ACC112 (cell line): ENCODE measurements at regions not wholly inside any gene's neighbourhood (a gene's known extent, or its start where the extent isn't known, plus 50 kb on each side); places are given as distances from the start of the nearest gene placed in this dataset.

Source experiments
- H2AFZ ChIP-seq: fragments of 200-600 bp; sonication (generic); one replicate; pipeline ENCODE4 v1.6.0; 2017; ENCODE audit warnings: antibody characterized with exemption, low read length; ENCODE audit not compliant: unreplicated experiment
- H3K27ac ChIP-seq: fragments of 200-600 bp; sonication (generic); 2 replicates; pipeline ENCODE4 v1.5.1; 2014; ENCODE audit warnings: low read depth, mild to moderate bottlenecking, antibody characterized with exemption, low read length, moderate library complexity
- H3K27me3 ChIP-seq: fragments of 200-600 bp; sonication (generic); 2 replicates; pipeline ENCODE4 v1.6.1; 2014; ENCODE audit warnings: mild to moderate bottlenecking, antibody characterized with exemption, low read length, moderate library complexity, mixed read lengths; ENCODE audit not compliant: insufficient read depth
- H3K36me3 ChIP-seq: fragments of 200-600 bp; sonication (generic); 2 replicates; pipeline ENCODE4 v1.6.1; 2016; ENCODE audit warnings: mild to moderate bottlenecking, antibody characterized with exemption, low read length, moderate library complexity, mixed read lengths; ENCODE audit not compliant: insufficient read depth
- H3K4me1 ChIP-seq: fragments of 200-600 bp; sonication (generic); one replicate; pipeline ENCODE4 v1.6.1; 2016; ENCODE audit warnings: low read length, mixed read lengths; ENCODE audit not compliant: insufficient read depth, unreplicated experiment, control insufficient read depth
- H3K4me3 ChIP-seq: fragments of 200-600 bp; sonication (generic); 2 replicates; pipeline ENCODE4 v1.5.1; 2014; ENCODE audit warnings: mild to moderate bottlenecking, low read depth, low read length
- H3K79me2 ChIP-seq: fragments of 200-600 bp; sonication (generic); one replicate; pipeline ENCODE4 v1.6.0; 2016; ENCODE audit warnings: low read length; ENCODE audit not compliant: control insufficient read depth, unreplicated experiment, insufficient read depth

DNA sequence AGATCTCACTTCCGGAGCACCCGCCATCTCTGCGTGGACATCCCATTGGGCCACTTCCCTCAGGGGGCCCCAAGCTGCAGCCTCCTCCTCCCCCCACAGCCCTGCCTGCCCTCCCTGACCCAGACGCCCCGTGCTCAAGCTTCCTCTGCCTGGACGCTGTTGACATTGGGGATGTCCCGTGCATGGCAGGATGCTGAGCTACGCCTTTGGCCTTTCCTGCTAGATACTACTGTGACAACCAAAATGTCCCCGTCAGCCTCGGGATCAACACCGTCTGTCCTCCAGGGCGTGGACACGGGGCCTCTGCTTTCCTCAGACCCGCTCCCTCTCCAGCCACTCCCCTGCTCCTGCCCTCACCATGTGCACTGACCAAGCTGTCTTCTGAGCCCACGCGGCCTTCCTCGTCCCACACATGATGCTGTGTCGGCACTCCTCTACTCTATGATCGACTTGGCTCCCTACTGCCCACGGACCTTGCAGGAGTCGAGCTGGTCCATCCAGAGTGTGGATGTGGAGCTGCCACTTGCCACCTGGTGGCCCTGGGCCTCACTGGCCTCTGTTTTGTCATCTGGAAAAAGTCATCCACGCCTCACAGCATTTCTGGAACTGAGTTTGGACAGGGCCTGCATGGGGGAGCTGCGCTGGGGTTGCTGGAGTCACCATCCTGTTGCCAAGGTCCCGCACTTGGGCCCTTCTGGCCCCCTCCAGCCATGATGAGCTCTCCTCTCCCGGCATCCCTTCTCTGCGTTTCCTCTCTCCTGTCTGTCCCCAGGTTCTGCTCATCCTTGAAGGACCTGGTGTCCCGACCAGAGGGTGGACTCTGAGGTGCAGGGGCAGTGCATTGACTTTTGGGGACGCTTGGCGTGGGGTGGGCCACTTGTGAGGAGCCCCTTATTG, 221.7 kb upstream of the CIBAR2 start:
- no peaks in the 10 kb centered on the region for H3K27me3 ChIP-seq
- peaks cover 3% of the 10 kb centered on the region; the same call in 1 of the 2 replicates for H3K36me3 ChIP-seq
- no peaks in the 10 kb centered on the region for H3K79me2 ChIP-seq
- H3K4me3 ChIP-seq, result no peak overlapping the region
- H2AFZ ChIP-seq, result no peak overlapping the region
- no peak overlapping the region for H3K27ac ChIP-seq
- H3K4me1 ChIP-seq, result peaks cover 4% of the 10 kb centered on the region

DNA sequence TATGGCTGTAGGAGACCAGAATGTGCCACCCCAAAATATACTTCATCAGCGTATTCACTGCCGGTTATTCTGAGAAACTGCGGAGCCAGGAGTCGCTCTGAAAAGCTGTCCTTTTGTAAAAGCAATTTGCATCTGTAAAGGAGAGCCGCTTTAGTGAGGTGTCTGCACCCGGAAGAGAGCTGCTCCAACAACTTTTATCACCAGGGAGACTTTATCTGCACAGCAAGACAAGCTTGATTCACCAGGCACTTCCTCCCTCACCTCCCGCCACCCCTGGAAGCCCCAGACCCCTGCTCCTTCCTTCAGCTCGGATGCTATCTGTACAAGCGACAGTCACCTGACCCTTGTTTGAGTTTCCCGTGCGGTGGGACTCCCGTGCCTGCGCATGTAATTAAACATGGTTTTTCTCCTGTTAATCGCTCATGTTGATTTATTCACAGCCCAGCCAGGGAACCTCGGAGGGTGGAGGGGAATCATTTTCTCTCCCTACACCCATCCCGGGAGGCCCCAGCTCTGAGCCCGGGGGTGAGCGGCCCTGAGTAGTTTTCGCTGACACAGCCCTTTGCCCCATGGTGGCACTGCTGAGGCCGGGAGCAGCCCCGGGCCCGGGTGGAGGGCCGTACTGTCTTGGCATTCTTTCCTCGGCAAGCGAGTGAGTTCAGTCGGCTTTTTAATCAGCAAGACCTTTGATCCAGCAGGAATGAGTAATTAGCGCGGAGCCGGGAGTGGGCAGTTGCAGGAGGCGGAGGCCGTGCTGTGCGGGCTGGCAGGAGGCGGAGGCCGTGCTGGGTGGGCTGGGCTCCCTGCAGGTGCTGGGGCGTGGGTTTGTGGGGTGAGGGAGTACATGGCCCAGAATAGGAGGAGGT, 222.7 kb upstream of the CIBAR2 start:
- no peak overlapping the region for H3K27ac ChIP-seq
- H3K27me3 ChIP-seq, result no peaks in the 10 kb centered on the region
- H3K4me1 ChIP-seq, result peaks cover 4% of the 10 kb centered on the region
- H3K79me2 ChIP-seq, result no peaks in the 10 kb centered on the region
- H2AFZ ChIP-seq, result no peak overlapping the region
- H3K36me3 ChIP-seq, result peaks cover 3% of the 10 kb centered on the region; the same call in 1 of the 2 replicates
- no peak overlapping the region for H3K4me3 ChIP-seq

DNA sequence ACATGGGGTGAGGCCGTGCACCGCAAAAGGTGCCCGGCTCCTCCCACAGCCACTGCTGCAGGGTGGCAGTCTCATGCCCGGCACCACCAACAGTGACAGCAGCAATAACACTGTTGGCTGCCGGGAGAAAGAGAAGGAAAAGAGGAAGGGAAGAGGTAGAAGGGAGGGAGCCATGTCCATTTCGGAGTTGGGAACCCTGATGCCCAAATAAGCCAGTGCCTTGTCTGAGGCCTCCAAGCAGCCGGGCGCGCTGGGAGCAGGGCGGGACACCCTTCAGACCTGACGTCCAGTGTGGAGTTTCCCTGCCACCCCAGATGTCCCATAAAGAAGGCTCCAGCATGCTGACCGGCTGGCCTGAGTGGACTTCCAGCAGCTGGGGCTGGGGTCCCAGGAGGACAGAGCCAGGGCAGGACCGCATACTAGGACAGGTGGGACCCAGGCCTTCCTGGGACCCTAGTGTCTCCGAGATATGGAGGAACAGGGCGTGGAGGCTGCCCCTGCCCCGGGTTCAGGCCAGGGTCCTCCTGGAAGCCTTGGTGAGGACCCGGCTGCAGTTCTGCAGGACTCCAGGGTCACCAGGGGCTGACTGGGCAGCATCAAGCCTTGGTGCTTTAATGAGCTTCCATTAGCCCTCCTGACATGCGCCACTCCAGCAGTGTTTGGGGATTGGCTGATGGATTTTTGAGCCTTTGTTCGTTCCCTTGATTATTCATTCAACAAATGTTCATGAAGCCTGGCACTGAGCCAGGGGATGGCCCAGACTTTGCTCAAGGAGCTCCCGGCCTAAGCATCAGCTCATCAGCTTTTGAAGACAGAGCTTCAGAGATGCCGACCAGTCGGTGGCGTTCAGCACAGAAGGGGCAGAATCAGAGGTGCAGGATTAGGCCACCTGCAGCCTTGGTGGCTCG, 223.6 kb upstream of the CIBAR2 start:
- peaks cover 3% of the 10 kb centered on the region; the same call in 1 of the 2 replicates for H3K36me3 ChIP-seq
- H3K4me3 ChIP-seq, result no peak overlapping the region
- H2AFZ ChIP-seq, result no peak overlapping the region
- no peaks in the 10 kb centered on the region for H3K27me3 ChIP-seq
- H3K79me2 ChIP-seq, result no peaks in the 10 kb centered on the region
- no peaks in the 10 kb centered on the region for H3K4me1 ChIP-seq
- no peak overlapping the region for H3K27ac ChIP-seq

DNA sequence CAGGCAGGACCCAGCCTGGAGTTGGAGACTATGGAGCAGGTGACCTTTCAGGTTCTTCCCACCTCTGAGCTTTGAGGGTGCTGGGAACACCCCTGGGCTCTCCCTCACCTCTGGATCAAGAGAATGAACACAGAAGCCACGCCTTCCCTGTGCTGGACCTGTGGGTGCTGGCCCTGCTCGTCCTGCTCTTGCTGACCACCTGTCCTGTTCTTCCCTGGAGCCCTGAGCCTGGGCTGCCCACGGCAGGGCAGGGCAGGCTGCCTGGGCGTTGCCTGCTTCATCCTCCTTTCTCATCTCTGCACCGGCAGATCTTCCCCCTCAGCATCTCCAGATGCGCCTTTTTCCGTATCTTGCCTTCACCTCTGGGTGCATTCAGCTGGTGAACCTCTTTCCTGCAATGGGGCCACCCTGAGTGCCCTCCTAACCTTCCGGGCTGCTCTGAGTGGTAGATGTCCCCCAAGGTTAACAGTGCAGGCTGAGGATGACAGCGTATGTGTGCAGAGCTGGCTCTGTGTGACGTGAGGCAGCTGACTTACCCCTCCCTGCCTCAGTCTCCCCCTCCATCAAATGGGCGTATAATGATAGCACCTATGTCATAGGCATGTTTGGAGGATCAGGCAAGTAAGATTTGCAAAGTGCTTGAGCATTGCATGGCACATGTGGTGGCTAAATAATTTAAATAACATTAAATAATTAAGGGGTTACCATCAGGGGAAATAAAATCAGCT, 225.8 kb upstream of the CIBAR2 start:
- Histone ChIP-seq H3K27ac (no peak overlapping the region), H3K36me3 (no peaks in the 10 kb centered on the region), H2AFZ (no peak overlapping the region), H3K4me3 (no peak overlapping the region), H3K79me2 (no peaks in the 10 kb centered on the region), H3K27me3 (no peaks in the 10 kb centered on the region), H3K4me1 (no peaks in the 10 kb centered on the region)

DNA sequence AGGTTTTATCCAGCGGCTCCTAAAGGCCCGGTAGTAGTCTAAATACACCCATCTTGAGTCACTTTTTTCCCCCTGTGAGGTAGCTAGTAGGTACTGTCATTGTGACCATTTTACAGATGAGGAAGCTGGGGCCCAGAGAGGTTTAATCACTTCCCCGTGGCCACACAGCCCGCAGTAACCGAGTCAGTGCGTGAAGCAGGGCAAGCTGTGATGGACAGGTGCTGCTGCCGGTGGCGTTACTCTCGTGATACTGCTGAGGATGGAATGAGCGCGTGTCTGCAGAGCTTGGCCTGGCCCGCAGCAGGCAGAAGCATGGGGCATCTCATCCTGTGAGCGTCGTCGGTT, 226.3 kb upstream of the CIBAR2 start:
- H2AFZ ChIP-seq, result no peak overlapping the region
- H3K4me1 ChIP-seq, result no peaks in the 10 kb centered on the region
- no peak overlapping the region for H3K27ac ChIP-seq
- no peaks in the 10 kb centered on the region for H3K27me3 ChIP-seq
- no peaks in the 10 kb centered on the region for H3K79me2 ChIP-seq
- H3K4me3 ChIP-seq, result no peak overlapping the region
- H3K36me3 ChIP-seq, result no peaks in the 10 kb centered on the region

DNA sequence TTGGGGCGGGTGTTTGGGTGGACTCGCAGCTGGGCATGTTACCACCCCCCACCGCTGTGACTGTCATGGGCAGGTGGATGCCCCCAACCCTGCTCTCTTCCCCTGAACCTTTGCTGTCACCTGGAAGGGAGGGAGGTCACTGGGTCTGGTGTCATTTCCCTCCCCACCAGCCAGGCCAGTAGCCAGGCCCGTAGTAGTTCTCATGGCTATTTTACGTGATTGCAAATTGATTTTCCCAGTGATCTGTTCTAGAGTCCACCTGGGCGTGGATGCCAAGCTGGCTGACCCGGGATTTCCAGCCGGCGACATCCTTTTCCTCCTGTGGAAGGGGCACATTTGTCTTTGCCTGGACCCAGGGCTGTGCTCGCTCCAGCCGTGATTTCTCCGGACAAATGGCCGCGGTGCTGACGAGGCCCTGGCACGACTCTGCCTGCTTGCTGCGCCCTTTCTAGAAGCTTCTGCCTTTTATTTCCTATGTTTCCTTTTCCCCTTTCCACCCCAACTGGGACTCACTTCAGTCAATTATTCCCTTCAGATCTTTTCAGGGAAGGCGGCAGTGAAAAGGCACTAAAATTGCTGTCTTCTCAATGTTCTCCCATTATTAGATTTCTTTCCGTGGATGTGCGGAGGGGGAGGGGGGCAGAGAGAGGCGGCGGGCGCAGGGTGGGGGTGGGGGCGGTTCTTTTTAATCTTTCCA, 226.9 kb upstream of the CIBAR2 start:
- H3K27ac ChIP-seq, result no peak overlapping the region
- H2AFZ ChIP-seq, result no peak overlapping the region
- no peaks in the 10 kb centered on the region for H3K36me3 ChIP-seq
- H3K4me1 ChIP-seq, result no peaks in the 10 kb centered on the region
- H3K27me3 ChIP-seq, result no peaks in the 10 kb centered on the region
- no peak overlapping the region for H3K4me3 ChIP-seq
- H3K79me2 ChIP-seq, result no peaks in the 10 kb centered on the region

DNA sequence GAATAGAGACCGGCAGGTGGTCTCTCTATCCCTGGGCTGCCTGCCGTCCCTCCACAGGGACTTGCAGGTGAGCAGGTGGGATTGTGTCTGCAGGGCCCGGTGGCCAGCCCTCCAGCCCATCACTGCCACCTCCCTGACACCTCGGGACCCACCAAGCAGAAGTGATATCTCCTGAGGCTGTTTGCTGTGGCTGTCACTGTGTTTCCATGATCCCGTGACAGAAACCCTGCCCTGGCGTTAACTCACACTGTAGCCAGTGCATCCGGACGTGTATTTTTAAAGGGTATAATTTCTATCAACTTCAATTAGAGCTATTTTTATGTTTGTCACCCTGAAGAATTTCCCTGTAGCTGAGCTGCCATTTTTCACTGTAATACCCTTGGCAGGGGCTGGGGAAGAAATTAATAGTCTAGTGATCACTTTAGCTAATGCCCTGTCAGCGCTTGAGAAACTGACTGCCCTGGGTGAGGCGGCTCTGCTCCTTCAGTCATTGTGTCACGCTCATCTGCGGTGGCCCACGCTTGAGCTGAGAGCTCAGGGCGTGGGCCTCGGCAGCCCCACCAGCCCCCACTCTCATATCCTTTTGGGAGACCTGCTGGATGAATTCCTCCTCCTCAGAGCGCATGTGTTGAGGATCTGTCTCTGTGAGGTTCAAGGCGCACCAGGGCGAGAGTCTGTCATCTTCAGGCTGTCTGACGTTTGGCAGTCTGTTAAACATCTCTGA, 229.9 kb upstream of the CIBAR2 start:
- Histone ChIP-seq H3K27me3 (no peaks in the 10 kb centered on the region), H3K36me3 (no peaks in the 10 kb centered on the region), H3K79me2 (no peaks in the 10 kb centered on the region), H2AFZ (no peak overlapping the region), H3K4me1 (no peaks in the 10 kb centered on the region), H3K27ac (no peak overlapping the region), H3K4me3 (no peak overlapping the region)

DNA sequence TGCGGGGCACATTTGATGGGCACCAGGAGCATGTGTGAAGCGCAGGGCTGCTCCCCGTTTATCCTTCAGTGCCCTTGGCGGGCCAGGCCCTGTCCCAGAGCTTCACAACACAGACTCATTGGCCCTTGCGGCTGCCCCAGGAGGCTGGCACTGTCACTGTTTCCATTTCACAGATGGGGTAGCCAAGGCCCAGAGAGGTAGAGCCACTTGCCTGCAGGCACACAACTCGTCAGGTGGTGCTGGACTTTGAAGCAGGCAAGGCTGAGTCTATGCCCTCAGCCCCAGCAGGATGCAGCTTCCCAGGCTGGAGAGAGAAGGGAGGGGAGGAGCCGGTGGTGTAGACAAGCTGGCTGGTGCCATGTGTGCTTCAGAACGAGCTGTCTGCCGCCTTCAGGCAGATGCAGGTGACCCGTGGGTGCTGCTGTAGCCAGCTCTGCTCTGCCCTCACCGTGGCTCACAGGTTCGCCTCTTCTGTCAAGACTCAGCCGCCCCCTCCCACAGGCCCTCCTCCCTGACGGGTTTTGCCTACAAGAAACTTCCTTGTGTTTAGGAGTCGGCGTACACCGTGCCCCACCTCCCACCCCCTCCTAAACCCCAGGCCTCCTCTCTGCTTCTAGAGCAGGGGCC, 232.3 kb upstream of the CIBAR2 start:
- no peaks in the 10 kb centered on the region for H3K36me3 ChIP-seq

DNA sequence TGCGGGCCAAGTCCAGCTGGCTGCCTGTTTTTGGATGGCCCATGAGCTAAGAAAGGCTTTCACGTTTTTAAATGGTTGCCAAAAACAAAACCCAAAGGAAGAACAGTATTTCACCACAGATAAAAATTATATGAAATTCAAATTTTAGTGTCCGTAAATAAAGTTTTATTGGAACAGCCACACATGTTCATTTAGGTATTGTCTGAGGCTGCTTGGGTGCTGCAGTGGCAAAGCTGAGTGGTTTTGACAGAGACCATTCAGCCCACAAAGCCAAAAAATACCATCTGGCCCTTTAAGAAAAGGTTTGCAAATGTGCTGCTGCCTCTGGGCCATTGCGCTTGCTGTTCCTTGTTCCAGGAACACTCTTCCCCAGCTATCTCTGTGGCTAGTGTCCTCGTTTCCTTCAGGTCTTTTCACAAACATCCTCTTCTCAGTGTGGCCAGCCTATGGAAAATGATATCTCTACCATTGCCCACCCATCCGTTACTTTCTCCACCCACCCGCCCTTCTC, 232.9 kb upstream of the CIBAR2 start:
- H3K4me3 ChIP-seq, result no peak overlapping the region
- no peaks in the 10 kb centered on the region for H3K36me3 ChIP-seq
- H3K79me2 ChIP-seq, result no peaks in the 10 kb centered on the region
- H3K27me3 ChIP-seq, result no peaks in the 10 kb centered on the region
- no peak overlapping the region for H3K27ac ChIP-seq
- H3K4me1 ChIP-seq, result peaks cover 4% of the 10 kb centered on the region
- no peak overlapping the region for H2AFZ ChIP-seq

More for the DNA sequence above, 232.3 kb upstream of the CIBAR2 start:
- Histone ChIP-seq H2AFZ (no peak overlapping the region), H3K79me2 (no peaks in the 10 kb centered on the region), H3K4me3 (no peak overlapping the region), H3K4me1 (no peaks in the 10 kb centered on the region), H3K27me3 (no peaks in the 10 kb centered on the region), H3K27ac (no peak overlapping the region)
